ENCODE measurements at regions not wholly inside any gene's neighbourhood (a gene's known extent, or its start where the extent isn't known, plus 50 kb on each side); places are given as distances from the start of the nearest gene placed in this dataset.
"Not testable (repeated sequence)": the region's sequence is repeated elsewhere in the genome, so short reads cannot be mapped to it uniquely, and the experiment has no call there.

- DNase-seq = not testable (repeated sequence)
These were observed 291.2 kb downstream of the FAT4 start for GRCh38 chr4:125605926-125606325.

GRCh38 chr4:125620066-125620860 is 305.5 kb downstream of the FAT4 start:
- DNase-seq = no peak

- DNase-seq = no peak
These were observed 310.2 kb downstream of the FAT4 start for GRCh38 chr4:125624951-125625350.

- no peak for DNase-seq
These were observed 312.2 kb downstream of the FAT4 start for GRCh38 chr4:125626946-125627345.

- no peak for DNase-seq
These were observed 324.4 kb downstream of the FAT4 start for GRCh38 chr4:125639182-125639621.

- DNase-seq = no peak
These were observed 326.9 kb downstream of the FAT4 start for GRCh38 chr4:125641611-125642010.

GRCh38 chr4:125642645-125643044 is 327.9 kb downstream of the FAT4 start:
- DNase-seq = no peak

- no peak for DNase-seq
These were observed 334.7 kb downstream of the FAT4 start for GRCh38 chr4:125649452-125649851.

GRCh38 chr4:125650557-125650956 is 335.8 kb downstream of the FAT4 start:
- DNase-seq = no peak

GRCh38 chr4:125651707-125652357 is 337.1 kb downstream of the FAT4 start:
- not testable (repeated sequence) for DNase-seq

- DNase-seq = no peak
These were observed 344.0 kb downstream of the FAT4 start for GRCh38 chr4:125658773-125659172.

GRCh38 chr4:125663896-125664767 is 349.4 kb downstream of the FAT4 start:
- DNase-seq = no peak

GRCh38 chr4:125666635-125667034 is 351.9 kb downstream of the FAT4 start:
- DNase-seq = no peak

- DNase-seq = no peak
These were observed 361.4 kb downstream of the FAT4 start for GRCh38 chr4:125676156-125676555.

- no peak for DNase-seq
These were observed 361.8 kb downstream of the FAT4 start for GRCh38 chr4:125676583-125676982.

- DNase-seq = no peak
These were observed 363.0 kb downstream of the FAT4 start for GRCh38 chr4:125677665-125678307.

GRCh38 chr4:125679989-125680388 is 365.2 kb downstream of the FAT4 start:
- no peak for DNase-seq

GRCh38 chr4:125681240-125681639 is 366.5 kb downstream of the FAT4 start:
- no peak for DNase-seq

GRCh38 chr4:125682730-125683129 is 368.0 kb downstream of the FAT4 start:
- DNase-seq = no peak

- DNase-seq = no peak
These were observed 374.1 kb downstream of the FAT4 start for GRCh38 chr4:125688841-125689240.

GRCh38 chr4:125689805-125690204 is 375.1 kb downstream of the FAT4 start:
- DNase-seq = no peak

- DNase-seq = no peak
These were observed 378.5 kb downstream of the FAT4 start for GRCh38 chr4:125693228-125693627.

- DNase-seq = no peak
These were observed 387.7 kb downstream of the FAT4 start for GRCh38 chr4:125702406-125702805.
